Right ventricle myocardium superior (tissue), 1 donor: ENCODE measurements at regions not wholly inside any gene's neighbourhood (a gene's known extent, or its start where the extent isn't known, plus 50 kb on each side); places are given as distances from the start of the nearest gene placed in this dataset.

Experiments used
- ATAC-seq: fragments of 200-7000 bp; cut with Tn5 transposase; one replicate; pipeline ENCODE4 v1.9.1; 2020; ENCODE audit warnings: mild to moderate bottlenecking; ENCODE audit not compliant: poor library complexity
- DNase-seq: peaks from one replicate; pipeline ENCODE4 v3.0.0-alpha.2; 2020
- intact Hi-C: fragments of 100-400 bp; cut with DNase I; formaldehyde crosslinking; loops from one replicate; pipeline ENCODE4 v1.11.2; 2022
- donor health status: DM: no; HTN: yes; CAD: no; lungs with severe emphysema.

GRCh38 chr13:24066405-24067295 is 93.9 kb upstream of the SPATA13 start:
- ATAC-seq (no peak), DNase-seq (no peak)
- intact Hi-C loops: no loop called here

- DNase-seq (no peak), ATAC-seq (no peak)
- intact Hi-C loops: no loop called here
Observed at GRCh38 chr13:24068472-24068871, 92.0 kb upstream of the SPATA13 start.

GRCh38 chr13:24071016-24071415 is 89.5 kb upstream of the SPATA13 start:
- intact Hi-C loops: no loop called here
- no peak for DNase-seq
- ATAC-seq: no peak

GRCh38 chr13:24071423-24072075 is 89.0 kb upstream of the SPATA13 start:
- intact Hi-C loops: no loop called here
- ATAC-seq: no peak
- no peak for DNase-seq

GRCh38 chr13:24073657-24074056 is 86.9 kb upstream of the SPATA13 start:
- ATAC-seq (no peak), DNase-seq (no peak)
- intact Hi-C loops: no loop called here

- ATAC-seq: no peak
- no peak for DNase-seq
- intact Hi-C loops: no loop called here
Observed at GRCh38 chr13:24074678-24075077, 85.8 kb upstream of the SPATA13 start.

- intact Hi-C loops: no loop called here
- no peak for DNase-seq
- ATAC-seq: no peak
Observed at GRCh38 chr13:24075137-24075975, 85.2 kb upstream of the SPATA13 start.

GRCh38 chr13:24076109-24076508 is 84.4 kb upstream of the SPATA13 start:
- DNase-seq: no peak
- ATAC-seq: no peak
- intact Hi-C loops: no loop called here

- intact Hi-C loops: no loop called here
- DNase-seq (no peak), ATAC-seq (no peak)
Observed at GRCh38 chr13:24076636-24077035, 83.9 kb upstream of the SPATA13 start.

GRCh38 chr13:24080134-24080533 is 80.4 kb upstream of the SPATA13 start:
- intact Hi-C loops: no loop called here
- DNase-seq: no peak
- no peak for ATAC-seq

- ATAC-seq (no peak), DNase-seq (no peak)
- intact Hi-C loops: no loop called here
Observed at GRCh38 chr13:24081387-24081786, 79.1 kb upstream of the SPATA13 start.

GRCh38 chr13:24083141-24083540 is 77.4 kb upstream of the SPATA13 start:
- intact Hi-C loops: no loop called here
- ATAC-seq (no peak), DNase-seq (no peak)

- DNase-seq: no peak
- no peak for ATAC-seq
- intact Hi-C loops: no loop called here
Observed at GRCh38 chr13:24083722-24084421, 76.6 kb upstream of the SPATA13 start.

- DNase-seq (no peak), ATAC-seq (no peak)
- intact Hi-C loops: no loop called here
Observed at GRCh38 chr13:24085662-24086061, 74.9 kb upstream of the SPATA13 start.

GRCh38 chr13:24086642-24087041 is 73.9 kb upstream of the SPATA13 start:
- intact Hi-C loops: no loop called here
- ATAC-seq (no peak), DNase-seq (no peak)

GRCh38 chr13:24087605-24088225 is 72.8 kb upstream of the SPATA13 start:
- intact Hi-C loops: no loop called here
- ATAC-seq (peak; percentile 56), DNase-seq (peak; percentile 47)

GRCh38 chr13:24090049-24090448 is 70.5 kb upstream of the SPATA13 start:
- DNase-seq: no peak
- no peak for ATAC-seq
- intact Hi-C loops: no loop called here

GRCh38 chr13:24091080-24091479 is 69.4 kb upstream of the SPATA13 start:
- no peak for ATAC-seq
- no peak for DNase-seq
- intact Hi-C loops: no loop called here
